Keratinocyte (primary cell): ENCODE measurements at regions not wholly inside any gene's neighbourhood (a gene's known extent, or its start where the extent isn't known, plus 50 kb on each side); places are given as distances from the start of the nearest gene placed in this dataset.

ENCODE experiments used
- CTCF ChIP-seq, 3 experiments: IDR thresholded peaks in 1 of 3; conservative IDR thresholded peaks in 1 of 3; optimal IDR thresholded peaks in 1 of 3; 2 replicates in 2 of 3; 3 replicates in 1 of 3; pipeline versions ENCODE3 to v1.5.1; 2011; ENCODE audit warnings: low read length in 3 of 3, mild to moderate bottlenecking in 3 of 3, moderate library complexity in 2 of 3, control low read depth in 1 of 3, inconsistent platforms in 1 of 3; ENCODE audit not compliant: insufficient read depth in 2 of 3; ENCODE audit errors: extremely low read depth in 1 of 3
- EZH2 ChIP-seq: IDR thresholded peaks from one replicate; pipeline ENCODE4 v1.6.1; 2012; ENCODE audit warnings: inconsistent platforms, mild to moderate bottlenecking, low read length, moderate library complexity

DNA sequence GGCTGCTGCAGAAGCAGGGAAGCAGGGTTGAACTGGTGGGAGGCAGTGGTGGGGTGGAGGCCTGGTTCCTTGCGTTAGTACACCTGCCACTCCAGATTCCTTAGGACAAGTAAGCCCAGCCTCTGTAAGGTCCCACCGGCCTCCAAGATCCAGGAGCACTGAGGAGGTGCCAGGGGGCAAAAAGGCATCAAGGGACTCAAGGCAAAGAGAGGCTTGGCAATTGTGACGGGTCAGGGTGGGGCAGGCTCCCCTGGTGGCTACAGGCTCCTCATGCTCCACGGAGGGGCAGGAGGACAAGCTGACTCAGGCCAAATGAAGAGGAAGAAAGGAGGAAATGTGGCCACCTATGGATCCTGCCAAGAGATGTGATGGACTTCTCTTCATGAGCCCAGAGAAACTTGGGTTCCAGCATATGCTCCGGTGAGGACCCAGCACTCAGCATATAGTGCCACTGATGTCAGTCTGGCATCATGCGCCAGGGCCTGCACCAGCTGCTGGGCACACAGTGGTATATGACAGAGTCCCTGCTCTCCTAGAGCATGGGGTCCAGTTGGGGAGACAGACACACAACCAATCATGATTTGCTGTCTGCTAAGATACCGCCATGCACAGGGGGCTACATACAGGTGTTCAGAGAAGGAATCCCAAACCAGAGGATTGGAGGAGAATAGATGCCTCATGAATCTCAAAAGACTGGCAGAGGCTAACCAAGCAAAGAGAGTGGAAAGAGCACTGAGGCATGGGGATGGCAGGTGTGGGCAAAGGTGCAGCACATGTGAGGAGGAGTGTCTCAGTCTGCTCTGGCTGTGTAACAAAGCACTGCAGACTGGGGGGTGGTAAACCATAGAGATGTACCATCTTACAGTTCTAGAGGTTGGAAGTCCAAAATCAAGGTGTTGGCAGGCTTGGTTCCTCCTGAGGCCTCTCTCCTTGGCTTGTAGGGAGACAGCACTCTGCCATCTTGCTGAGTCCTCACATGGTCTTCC, 249.7 kb downstream of the RHOU start:
- TF ChIP-seq CTCF (optimal IDR thresholded peaks at IDR 0.05 in 1 of 3, IDR thresholded peaks at IDR 0.05 in 1 of 3, conservative IDR thresholded peaks at IDR 0.05 in 1 of 3; ENCODE audit: extremely low read depth in 1 of 3, insufficient read depth in 2 of 3, low read length in 3 of 3), result no peak
- no peak for TF ChIP-seq EZH2
